Type B pancreatic cell (in vitro differentiated cells): ENCODE measurements at regions not wholly inside any gene's neighbourhood (a gene's known extent, or its start where the extent isn't known, plus 50 kb on each side); places are given as distances from the start of the nearest gene placed in this dataset.

Source experiments
- DNase-seq: peaks from one replicate; pipeline ENCODE4 v3.0.0; 2021; ENCODE audit warnings: mixed read lengths; ENCODE audit not compliant: unreplicated experiment; ENCODE audit errors: extremely low spot score
- H3K27ac Mint-ChIP-seq: 2 replicates; pipeline ENCODE4 v1.8.0; 2021; ENCODE audit warnings: mild to moderate bottlenecking, mixed read lengths
- H3K27me3 Mint-ChIP-seq: 2 replicates; pipeline ENCODE4 v1.8.0; 2021; ENCODE audit warnings: mixed read lengths
- H3K36me3 Mint-ChIP-seq: 2 replicates; pipeline ENCODE4 v1.8.0; 2021; ENCODE audit warnings: mixed read lengths
- H3K4me1 Mint-ChIP-seq: one replicate; pipeline ENCODE4 v1.8.0; 2021; ENCODE audit warnings: mixed read lengths; ENCODE audit not compliant: unreplicated experiment
- H3K4me3 Mint-ChIP-seq: 2 replicates; pipeline ENCODE4 v1.8.0; 2021; ENCODE audit warnings: mild to moderate bottlenecking, mixed read lengths
- H3K9me3 Mint-ChIP-seq: 2 replicates; pipeline ENCODE4 v1.8.0; 2021; ENCODE audit warnings: mixed read lengths
- TF ChIP-seq, protein P1 (sequence below): fragments of 200-600 bp; sonication (generic); conservative IDR thresholded peaks from 2 replicates; pipeline ENCODE4 v1.5.0; 2021; ENCODE audit warnings: antibody characterized with exemption, mild to moderate bottlenecking

DNA sequence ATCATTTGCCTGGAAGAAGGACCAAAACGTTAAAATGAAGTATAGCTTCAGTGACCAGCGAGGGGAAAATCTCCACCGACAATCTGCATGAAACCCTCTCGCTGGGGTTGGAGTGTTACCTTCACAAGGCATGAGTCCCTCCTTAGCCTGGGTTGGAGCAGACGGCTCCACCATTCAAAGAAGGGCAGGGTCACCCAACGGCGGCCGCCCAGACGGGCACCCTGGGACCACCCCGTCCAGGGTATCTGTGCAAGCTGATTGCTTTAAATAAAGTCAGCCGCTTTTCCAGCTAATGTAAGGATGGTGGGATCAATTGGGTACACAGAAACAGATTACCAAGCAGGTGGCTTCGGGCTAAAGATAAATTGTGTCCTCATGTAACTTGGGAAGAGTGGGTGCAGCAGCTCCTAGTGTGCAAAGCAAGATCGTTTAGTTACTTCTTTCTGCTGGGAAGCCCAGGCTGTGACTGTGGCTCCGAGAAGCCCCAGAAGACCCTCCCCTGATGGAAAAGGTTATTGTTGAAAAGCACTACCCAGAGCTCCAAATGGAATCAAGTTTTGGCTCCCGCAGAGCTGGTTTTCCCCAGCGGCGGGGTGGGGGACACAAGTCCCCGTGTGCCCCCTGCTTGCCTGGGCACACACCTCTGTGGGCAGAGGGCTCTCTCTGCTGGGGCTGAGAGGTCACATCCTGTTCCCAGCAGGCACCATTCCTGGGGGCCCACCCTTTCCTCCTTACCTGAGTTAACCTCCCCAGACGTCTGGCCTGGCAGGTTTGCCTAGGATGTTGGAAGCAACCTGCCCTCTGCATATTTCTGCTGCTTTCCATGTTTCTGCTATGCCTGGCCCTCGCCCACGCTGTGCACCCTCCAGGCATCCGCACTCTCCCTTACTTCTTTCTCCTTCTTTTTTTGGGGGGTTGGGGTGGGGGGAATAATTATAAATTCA lies 318.6 kb upstream of the DIO3 start:
- TF ChIP-seq, protein P1, sequence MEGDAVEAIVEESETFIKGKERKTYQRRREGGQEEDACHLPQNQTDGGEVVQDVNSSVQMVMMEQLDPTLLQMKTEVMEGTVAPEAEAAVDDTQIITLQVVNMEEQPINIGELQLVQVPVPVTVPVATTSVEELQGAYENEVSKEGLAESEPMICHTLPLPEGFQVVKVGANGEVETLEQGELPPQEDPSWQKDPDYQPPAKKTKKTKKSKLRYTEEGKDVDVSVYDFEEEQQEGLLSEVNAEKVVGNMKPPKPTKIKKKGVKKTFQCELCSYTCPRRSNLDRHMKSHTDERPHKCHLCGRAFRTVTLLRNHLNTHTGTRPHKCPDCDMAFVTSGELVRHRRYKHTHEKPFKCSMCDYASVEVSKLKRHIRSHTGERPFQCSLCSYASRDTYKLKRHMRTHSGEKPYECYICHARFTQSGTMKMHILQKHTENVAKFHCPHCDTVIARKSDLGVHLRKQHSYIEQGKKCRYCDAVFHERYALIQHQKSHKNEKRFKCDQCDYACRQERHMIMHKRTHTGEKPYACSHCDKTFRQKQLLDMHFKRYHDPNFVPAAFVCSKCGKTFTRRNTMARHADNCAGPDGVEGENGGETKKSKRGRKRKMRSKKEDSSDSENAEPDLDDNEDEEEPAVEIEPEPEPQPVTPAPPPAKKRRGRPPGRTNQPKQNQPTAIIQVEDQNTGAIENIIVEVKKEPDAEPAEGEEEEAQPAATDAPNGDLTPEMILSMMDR, result no peak
- no peaks in the 10 kb centered on the region for H3K9me3 Mint-ChIP-seq
- no peaks in the 10 kb centered on the region for H3K36me3 Mint-ChIP-seq
- H3K27ac Mint-ChIP-seq, result no peak overlapping the region
- H3K4me1 Mint-ChIP-seq, result no peaks in the 10 kb centered on the region
- H3K27me3 Mint-ChIP-seq, result no peaks in the 10 kb centered on the region
- no peak overlapping the region for H3K4me3 Mint-ChIP-seq
- DNase-seq, result no peak

- Mint-ChIP-seq H3K27me3 (no peaks in the 10 kb centered on the region), H3K4me3 (no peak overlapping the region), H3K36me3 (no peaks in the 10 kb centered on the region), H3K27ac (no peak overlapping the region), H3K4me1 (no peaks in the 10 kb centered on the region), H3K9me3 (no peaks in the 10 kb centered on the region)
- DNase-seq, result no peak
- TF ChIP-seq, protein P1, result no peak
Observed at GRCh38 chr14:101243587-101244338, 317.5 kb upstream of the DIO3 start.

- Mint-ChIP-seq H3K36me3 (no peaks in the 10 kb centered on the region), H3K4me3 (no peak overlapping the region), H3K4me1 (no peaks in the 10 kb centered on the region), H3K27me3 (no peaks in the 10 kb centered on the region), H3K27ac (no peak overlapping the region), H3K9me3 (no peaks in the 10 kb centered on the region)
- peak; percentile 48 for DNase-seq
- TF ChIP-seq, protein P1, result no peak
Observed at GRCh38 chr14:101246894-101247841, 314.1 kb upstream of the DIO3 start.

DNA sequence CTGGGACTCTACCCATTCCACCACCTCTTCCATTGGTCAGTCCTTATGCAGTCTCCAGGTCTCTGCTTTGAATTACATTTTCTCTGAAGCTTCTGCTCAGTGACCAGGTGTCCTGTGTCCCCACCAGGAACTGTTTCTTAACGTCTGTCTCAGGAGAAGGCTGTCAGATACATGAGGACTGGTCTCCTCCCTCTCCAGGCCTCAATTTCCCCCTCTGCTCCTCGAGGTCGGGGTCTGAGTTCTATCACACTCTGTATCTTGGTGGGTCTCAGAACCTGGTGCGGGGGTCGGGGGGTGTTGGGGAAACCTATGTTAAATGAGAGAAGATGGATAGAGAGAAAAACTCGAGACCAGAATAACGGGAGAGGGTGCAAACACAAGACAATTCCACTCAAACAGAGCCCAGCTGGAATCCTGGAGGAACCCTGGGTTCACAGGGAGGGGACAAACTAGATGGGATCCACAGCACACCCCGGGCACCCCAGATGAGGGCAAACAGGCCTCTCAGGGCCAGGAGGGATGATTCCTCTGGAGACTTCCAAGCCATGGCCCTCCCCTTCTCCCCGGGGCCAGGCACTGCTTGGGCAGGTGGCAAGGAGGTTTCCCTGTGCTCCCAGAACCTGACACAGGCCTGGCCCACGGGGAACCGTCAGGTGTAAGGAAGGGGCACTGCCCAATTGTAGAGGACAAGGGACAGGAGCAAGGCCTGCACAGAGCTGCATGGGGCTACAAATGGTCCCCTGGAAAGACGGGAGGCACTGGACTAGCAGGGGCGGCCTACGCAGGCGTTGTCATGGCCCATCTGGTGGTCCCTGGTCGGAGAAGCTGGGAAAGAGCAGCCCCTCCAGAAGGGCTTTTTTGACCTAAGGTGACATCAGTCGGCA lies 313.2 kb upstream of the DIO3 start:
- Mint-ChIP-seq H3K4me1 (no peaks in the 10 kb centered on the region), H3K27ac (no peak overlapping the region), H3K27me3 (no peaks in the 10 kb centered on the region), H3K4me3 (no peak overlapping the region), H3K9me3 (no peaks in the 10 kb centered on the region), H3K36me3 (no peaks in the 10 kb centered on the region)
- no peak for DNase-seq
- TF ChIP-seq, protein P1, result no peak
